HG03442 (cell line): ENCODE measurements at regions not wholly inside any gene's neighbourhood (a gene's known extent, or its start where the extent isn't known, plus 50 kb on each side); places are given as distances from the start of the nearest gene placed in this dataset.
"Not testable (repeated sequence)": the region's sequence is repeated elsewhere in the genome, so short reads cannot be mapped to it uniquely, and the experiment has no call there.

Experiments used
- ATAC-seq: cut with Tn5 transposase; IDR thresholded peaks from one replicate; pipeline ENCODE4 v1.9.1; 2021; ENCODE audit warnings: mild to moderate bottlenecking, moderate library complexity; ENCODE audit not compliant: unreplicated experiment

- ATAC-seq: not testable (repeated sequence)
Observed at GRCh38 chr16:62258931-62259435, 222.7 kb upstream of the CDH8 start.

GRCh38 chr16:62256406-62256805 lies 220.2 kb upstream of the CDH8 start:
- no peak for ATAC-seq

GRCh38 chr16:62254847-62255246 lies 218.6 kb upstream of the CDH8 start:
- ATAC-seq: no peak

GRCh38 chr16:62254372-62254771 lies 218.1 kb upstream of the CDH8 start:
- no peak for ATAC-seq

GRCh38 chr16:62253966-62254365 lies 217.7 kb upstream of the CDH8 start:
- no peak for ATAC-seq

GRCh38 chr16:62249069-62249468 lies 212.8 kb upstream of the CDH8 start:
- no peak for ATAC-seq

- no peak for ATAC-seq
Observed at GRCh38 chr16:62240722-62241121, 204.5 kb upstream of the CDH8 start.

GRCh38 chr16:62225675-62226074 lies 189.4 kb upstream of the CDH8 start:
- peak; percentile 77 for ATAC-seq

DNA sequence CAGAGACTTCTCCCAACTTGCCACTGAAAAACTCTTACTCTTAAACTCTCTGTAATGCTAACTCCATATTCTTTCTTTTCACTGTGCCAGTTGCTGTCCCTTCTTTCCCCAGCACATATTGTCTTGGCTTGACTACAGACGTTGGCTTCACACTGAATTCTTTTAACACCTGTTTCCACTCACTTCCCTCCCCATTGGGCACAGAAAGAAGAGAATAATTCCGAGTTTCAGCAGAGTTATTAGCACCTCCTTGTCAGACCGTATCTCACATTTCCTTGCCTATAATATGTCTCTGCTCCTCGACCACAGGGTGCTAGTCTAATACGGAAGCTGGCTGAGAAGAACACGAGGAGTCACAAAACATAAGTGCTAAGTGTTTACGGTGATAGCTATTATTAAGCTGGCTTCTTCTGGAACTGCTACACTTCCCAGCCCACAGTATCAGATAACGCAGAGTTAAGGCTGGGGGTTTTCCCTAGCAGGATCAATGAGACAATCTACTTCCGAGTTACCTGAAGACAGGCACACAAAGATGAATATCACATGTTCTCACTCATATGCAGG lies 188.5 kb upstream of the CDH8 start:
- ATAC-seq: no peak

DNA sequence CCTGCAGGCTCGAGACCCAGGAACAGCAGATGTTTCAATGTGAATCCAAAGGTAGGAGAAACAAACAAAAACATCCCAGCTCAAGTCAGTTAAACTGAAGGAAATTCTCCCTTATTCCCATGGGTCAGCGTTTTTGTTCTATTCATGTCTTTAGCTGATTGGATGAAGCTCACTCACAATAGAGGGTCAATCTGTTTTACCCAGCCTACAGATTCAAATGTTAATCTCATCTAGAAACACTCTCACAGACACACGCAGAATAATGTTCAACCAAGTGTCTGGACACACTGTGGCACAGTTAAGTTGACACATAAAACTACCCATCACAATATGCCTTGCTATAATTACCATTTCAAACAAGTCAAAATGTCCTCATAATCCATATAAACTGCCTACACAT lies 180.6 kb upstream of the CDH8 start:
- ATAC-seq: no peak

DNA sequence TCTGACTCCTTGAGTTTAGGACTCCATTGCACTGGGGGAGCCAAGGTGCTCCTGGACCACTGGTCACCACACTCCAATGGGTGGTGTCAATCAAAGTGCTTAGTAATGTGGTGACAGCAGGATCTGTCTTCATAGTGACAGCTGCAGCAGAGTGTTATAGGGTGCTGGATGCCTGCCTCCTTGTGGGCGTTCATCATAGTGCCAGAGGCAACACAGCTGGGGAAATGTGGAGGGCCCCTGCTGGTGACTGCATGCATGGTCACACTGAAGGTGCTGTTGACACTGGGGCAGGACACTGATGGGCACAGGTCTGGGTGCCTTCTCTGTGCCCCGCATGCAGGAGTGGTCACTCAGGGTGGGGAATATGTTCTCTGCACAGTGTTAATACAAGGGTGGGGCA lies 177.5 kb upstream of the CDH8 start:
- no peak for ATAC-seq

GRCh38 chr16:62208934-62209333 lies 172.7 kb upstream of the CDH8 start:
- ATAC-seq: no peak

DNA sequence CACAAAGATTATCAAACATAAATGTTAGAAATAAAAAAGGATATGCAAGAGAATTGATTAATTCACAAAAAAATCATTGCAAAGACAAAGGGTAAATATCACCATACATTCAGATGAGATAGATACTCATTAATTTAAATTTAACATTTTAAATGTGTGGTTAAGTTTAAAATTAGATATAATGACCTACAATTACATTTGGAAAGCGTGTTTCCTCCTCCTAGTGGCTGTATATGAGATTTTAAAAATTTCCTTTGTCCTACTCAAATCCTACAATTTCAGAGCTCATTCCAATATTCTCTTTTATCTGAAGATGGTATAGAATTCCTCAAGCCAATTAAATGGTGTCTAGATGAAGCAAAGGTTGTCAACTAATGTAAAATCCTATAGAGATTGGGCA lies 169.2 kb upstream of the CDH8 start:
- no peak for ATAC-seq

- no peak for ATAC-seq
Observed at GRCh38 chr16:62201911-62202310, 165.7 kb upstream of the CDH8 start.

DNA sequence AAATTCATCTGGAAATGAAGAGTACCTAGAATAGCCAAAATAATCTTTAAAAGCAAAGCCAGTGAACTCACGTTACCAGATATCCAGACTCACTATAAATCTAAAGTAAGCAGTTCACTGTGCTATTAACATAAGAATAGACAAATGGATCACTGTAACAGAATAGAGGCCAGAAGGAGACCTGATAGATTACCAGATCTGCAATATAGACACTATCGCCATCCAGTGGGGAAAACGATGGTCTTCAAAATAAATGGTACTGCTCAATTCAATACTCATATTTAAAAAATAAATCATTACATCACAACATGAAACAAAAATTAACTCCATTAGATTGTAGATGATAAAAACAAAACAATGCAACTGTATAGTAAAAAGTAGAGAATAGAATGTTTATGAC lies 158.6 kb upstream of the CDH8 start:
- no peak for ATAC-seq

DNA sequence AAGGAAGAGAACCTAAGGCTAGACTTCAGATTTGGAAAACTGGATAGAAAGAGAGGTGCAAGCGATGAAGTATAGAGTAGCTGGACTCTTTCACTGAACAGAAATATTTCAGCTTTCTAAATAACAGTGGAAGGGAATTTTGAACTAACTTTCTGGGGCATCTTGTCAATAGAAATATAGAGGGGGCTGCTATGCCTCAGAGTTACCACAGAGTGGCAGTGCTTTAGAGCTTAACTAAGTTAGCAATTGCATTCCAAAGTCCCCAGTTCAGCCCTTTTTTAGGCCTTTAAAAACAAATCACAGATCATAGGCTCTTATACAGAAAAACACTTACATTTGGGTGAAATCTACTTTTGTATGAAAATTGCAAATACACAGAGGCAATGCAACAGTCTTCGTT lies 154.2 kb upstream of the CDH8 start:
- no peak for ATAC-seq

DNA sequence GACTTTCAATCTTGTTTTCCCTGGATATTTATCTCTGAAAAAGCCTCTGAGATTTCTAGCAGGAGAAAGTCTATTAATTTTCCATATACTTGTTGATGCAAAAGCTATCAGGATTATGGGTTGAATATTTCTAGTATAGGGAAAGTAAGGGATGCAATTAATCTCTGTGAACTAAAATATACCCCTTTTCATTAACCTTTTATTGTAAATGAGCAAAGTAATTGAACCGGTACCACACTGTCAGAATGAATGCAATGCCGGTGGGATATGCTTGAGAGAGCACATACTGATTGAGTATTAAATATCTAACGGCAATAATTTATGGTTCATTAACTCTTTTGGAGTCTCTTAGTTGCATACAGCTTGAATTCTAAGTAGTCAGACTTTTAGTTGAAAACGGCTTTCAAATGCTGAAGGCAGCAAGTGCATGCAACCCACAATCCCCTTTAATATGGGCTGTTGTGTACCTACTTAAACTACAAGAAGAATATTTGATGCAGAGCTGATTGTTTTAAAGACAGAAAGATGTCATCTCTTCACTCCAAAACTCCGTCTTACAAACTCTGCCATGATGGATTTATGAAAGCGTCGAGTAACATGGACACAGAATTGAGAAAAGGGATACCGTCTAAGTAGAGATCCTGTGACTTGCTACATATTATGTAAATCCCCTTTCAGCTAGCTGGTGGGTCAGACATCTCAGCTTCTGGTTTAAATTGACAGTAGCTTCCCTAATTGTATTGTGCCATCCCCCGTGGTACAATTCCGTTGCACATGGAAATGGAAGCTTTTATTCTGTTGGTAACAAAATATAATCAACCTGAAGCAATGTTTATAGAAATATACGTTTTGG lies 141.3 kb upstream of the CDH8 start:
- ATAC-seq: no peak

DNA sequence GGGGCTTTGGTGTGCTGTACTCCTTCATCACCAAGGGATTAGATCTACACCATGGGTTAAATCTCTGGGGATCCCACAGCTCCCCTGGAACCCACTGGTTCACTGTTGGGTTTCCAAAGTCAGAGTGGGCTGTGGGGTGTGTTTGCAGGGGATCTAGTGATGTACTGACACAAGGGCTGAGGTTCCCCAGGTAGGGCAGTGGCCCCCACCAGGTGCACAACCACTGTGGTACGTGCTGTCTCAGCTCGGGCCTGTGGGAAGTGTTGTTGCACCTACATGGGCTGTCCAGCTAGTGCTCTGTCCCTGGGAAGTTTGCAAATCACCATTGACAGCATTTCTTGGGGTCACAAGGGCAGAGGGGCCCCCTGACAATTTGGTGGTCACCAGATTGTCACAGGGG lies 134.4 kb upstream of the CDH8 start:
- ATAC-seq: no peak

- ATAC-seq: no peak
Observed at GRCh38 chr16:62167551-62167950, 131.3 kb upstream of the CDH8 start.

- no peak for ATAC-seq
Observed at GRCh38 chr16:62157544-62157943, 121.3 kb upstream of the CDH8 start.

GRCh38 chr16:62156971-62157370 lies 120.7 kb upstream of the CDH8 start:
- no peak for ATAC-seq

DNA sequence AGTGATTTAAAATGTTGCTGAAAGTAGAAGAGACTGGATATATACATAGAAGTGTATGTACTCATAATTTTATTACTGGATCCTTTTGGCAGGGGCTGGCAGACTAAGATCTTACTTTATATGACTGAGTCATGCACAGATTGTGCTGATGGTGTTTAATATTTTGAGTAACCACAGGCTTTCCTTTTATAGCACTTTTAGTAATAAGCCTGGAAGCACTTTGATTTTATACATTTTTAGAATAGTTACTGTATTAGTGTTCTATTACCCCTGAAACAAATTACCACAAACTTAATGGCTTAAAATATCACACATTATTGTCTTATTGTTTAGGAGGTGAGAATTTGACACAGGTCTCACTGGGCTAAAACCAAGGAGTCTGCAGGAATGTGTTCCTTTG lies 113.4 kb upstream of the CDH8 start:
- no peak for ATAC-seq

GRCh38 chr16:62137996-62138395 lies 101.8 kb upstream of the CDH8 start:
- ATAC-seq: no peak
